Suprapubic skin (tissue), 4 donors: ENCODE measurements at regions not wholly inside any gene's neighbourhood (a gene's known extent, or its start where the extent isn't known, plus 50 kb on each side); places are given as distances from the start of the nearest gene placed in this dataset.

Experiments used
- DNase-seq, 2 donors: peaks; one replicate each; pipeline ENCODE4 v3.0.0-alpha.2; 2019; ENCODE audit warnings: low spot score in 2 of 2
- H3K27ac ChIP-seq: fragments of 200-600 bp; sonication (generic); one replicate; pipeline ENCODE4 v1.5.1; 2019
- H3K27me3 ChIP-seq: fragments of 200-600 bp; sonication (generic); one replicate; pipeline ENCODE4 v1.5.1; 2019
- H3K36me3 ChIP-seq: fragments of 200-600 bp; sonication (generic); one replicate; pipeline ENCODE4 v1.5.1; 2019
- H3K4me1 ChIP-seq: fragments of 200-600 bp; sonication (generic); one replicate; pipeline ENCODE4 v1.5.1; 2019
- H3K4me3 ChIP-seq: fragments of 200-600 bp; sonication (generic); one replicate; pipeline ENCODE4 v1.5.1; 2019; ENCODE audit warnings: mild to moderate bottlenecking
- H3K9me3 ChIP-seq: fragments of 200-600 bp; sonication (generic); one replicate; pipeline ENCODE4 v1.5.1; 2019
- CTCF ChIP-seq, 2 donors: fragments of 200-600 bp in 1 of 2; fragments of 450-650 bp in 1 of 2; sonication (generic) in 1 of 2; IDR thresholded peaks; one replicate each; pipeline ENCODE4 v1.5.1; 2016 to 2019; ENCODE audit warnings: antibody characterized with exemption in 2 of 2, mild to moderate bottlenecking in 1 of 2, moderate library complexity in 1 of 2
- EP300 ChIP-seq: sonication (generic); formaldehyde crosslinking; IDR thresholded peaks from one replicate; pipeline ENCODE4 v1.6.1; 2017; ENCODE audit warnings: antibody characterized with exemption
- POLR2A ChIP-seq, 2 donors: fragments of 450-650 bp; IDR thresholded peaks; one replicate each; pipeline ENCODE4 v1.6.1; 2017; ENCODE audit warnings: antibody characterized with exemption in 2 of 2, mild to moderate bottlenecking in 2 of 2, moderate library complexity in 2 of 2
- POLR2AphosphoS5 ChIP-seq, 3 donors: sonication (generic); formaldehyde crosslinking; IDR thresholded peaks; one replicate each; pipeline ENCODE4 v1.6.1; 2017; ENCODE audit warnings: antibody characterized with exemption in 3 of 3
- WGBS: methylation state at CpG from one replicate; pipeline ENCODE4 v1.1.5; 2018; 5-methylcytosine and 5-hydroxymethylcytosine counted together

- Histone ChIP-seq H3K27me3 (no peaks in the 10 kb centered on the region), H3K27ac (no peak overlapping the region), H3K36me3 (no peaks in the 10 kb centered on the region), H3K4me3 (no peak overlapping the region), H3K4me1 (no peaks in the 10 kb centered on the region), H3K9me3 (no peaks in the 10 kb centered on the region)
- 62% methylated on average over 2 of the region's 2 CpGs for WGBS
- no peak for DNase-seq
- TF ChIP-seq EP300 = no peak
- no peak for TF ChIP-seq CTCF (IDR thresholded peaks at IDR 0.05)
- TF ChIP-seq POLR2A (IDR thresholded peaks at IDR 0.05) = no peak
- no peak for TF ChIP-seq POLR2AphosphoS5 (IDR thresholded peaks at IDR 0.05)
These were observed 207.1 kb downstream of the NKX6-1 start for GRCh38 chr4:84291969-84292368.

- no peaks in the 10 kb centered on the region for H3K9me3 ChIP-seq
- WGBS = 69% methylated on average over 5 of the region's 5 CpGs
- TF ChIP-seq POLR2A (IDR thresholded peaks at IDR 0.05) (no peak), POLR2AphosphoS5 (IDR thresholded peaks at IDR 0.05) (no peak), CTCF (IDR thresholded peaks at IDR 0.05) (no peak), EP300 (no peak)
- no peak overlapping the region for H3K4me3 ChIP-seq
- no peak overlapping the region for H3K27ac ChIP-seq
- no peaks in the 10 kb centered on the region for H3K36me3 ChIP-seq
- H3K27me3 ChIP-seq = no peaks in the 10 kb centered on the region
- DNase-seq = no peak
- H3K4me1 ChIP-seq = no peaks in the 10 kb centered on the region
These were observed 213.0 kb downstream of the NKX6-1 start for GRCh38 chr4:84286048-84286447.

GRCh38 chr4:84279678-84280077 lies 219.4 kb downstream of the NKX6-1 start:
- no peaks in the 10 kb centered on the region for H3K36me3 ChIP-seq
- 54% methylated on average over 1 of the region's 1 CpG for WGBS
- H3K27me3 ChIP-seq = no peaks in the 10 kb centered on the region
- H3K4me3 ChIP-seq = no peak overlapping the region
- no peak overlapping the region for H3K27ac ChIP-seq
- TF ChIP-seq POLR2AphosphoS5 (IDR thresholded peaks at IDR 0.05) (no peak), EP300 (no peak), CTCF (IDR thresholded peaks at IDR 0.05) (no peak), POLR2A (IDR thresholded peaks at IDR 0.05) (no peak)
- no peak for DNase-seq
- no peaks in the 10 kb centered on the region for H3K4me1 ChIP-seq
- no peaks in the 10 kb centered on the region for H3K9me3 ChIP-seq

GRCh38 chr4:84277923-84278322 lies 221.2 kb downstream of the NKX6-1 start:
- Histone ChIP-seq H3K27me3 (no peaks in the 10 kb centered on the region), H3K4me3 (no peak overlapping the region), H3K36me3 (no peaks in the 10 kb centered on the region), H3K9me3 (no peaks in the 10 kb centered on the region), H3K4me1 (no peaks in the 10 kb centered on the region), H3K27ac (no peak overlapping the region)
- no peak for DNase-seq
- no peak for TF ChIP-seq POLR2AphosphoS5 (IDR thresholded peaks at IDR 0.05)
- TF ChIP-seq EP300 = no peak
- TF ChIP-seq CTCF (IDR thresholded peaks at IDR 0.05) = no peak
- TF ChIP-seq POLR2A (IDR thresholded peaks at IDR 0.05) = no peak
- 48% methylated on average over 2 of the region's 2 CpGs for WGBS

- no peak for TF ChIP-seq POLR2AphosphoS5 (IDR thresholded peaks at IDR 0.05)
- TF ChIP-seq POLR2A (IDR thresholded peaks at IDR 0.05) = no peak
- no peak for TF ChIP-seq EP300
- Histone ChIP-seq H3K4me1 (no peaks in the 10 kb centered on the region), H3K27me3 (no peaks in the 10 kb centered on the region), H3K9me3 (no peaks in the 10 kb centered on the region), H3K4me3 (no peak overlapping the region), H3K27ac (no peak overlapping the region), H3K36me3 (no peaks in the 10 kb centered on the region)
- no peak for DNase-seq
- 71% methylated on average over 1 of the region's 1 CpG for WGBS
These were observed 222.3 kb downstream of the NKX6-1 start for GRCh38 chr4:84276752-84277151.

- Histone ChIP-seq H3K27ac (no peak overlapping the region), H3K36me3 (no peaks in the 10 kb centered on the region), H3K27me3 (no peaks in the 10 kb centered on the region), H3K4me3 (no peak overlapping the region), H3K4me1 (no peaks in the 10 kb centered on the region), H3K9me3 (no peaks in the 10 kb centered on the region)
- DNase-seq = no peak
- TF ChIP-seq EP300 = no peak
- TF ChIP-seq POLR2AphosphoS5 (IDR thresholded peaks at IDR 0.05) = no peak
- no peak for TF ChIP-seq CTCF (IDR thresholded peaks at IDR 0.05)
- TF ChIP-seq POLR2A (IDR thresholded peaks at IDR 0.05) = no peak
These were observed 229.5 kb downstream of the NKX6-1 start for GRCh38 chr4:84269536-84270044.
